ENCODE measurements at regions not wholly inside any gene's neighbourhood (a gene's known extent, or its start where the extent isn't known, plus 50 kb on each side); places are given as distances from the start of the nearest gene placed in this dataset.

DNA sequence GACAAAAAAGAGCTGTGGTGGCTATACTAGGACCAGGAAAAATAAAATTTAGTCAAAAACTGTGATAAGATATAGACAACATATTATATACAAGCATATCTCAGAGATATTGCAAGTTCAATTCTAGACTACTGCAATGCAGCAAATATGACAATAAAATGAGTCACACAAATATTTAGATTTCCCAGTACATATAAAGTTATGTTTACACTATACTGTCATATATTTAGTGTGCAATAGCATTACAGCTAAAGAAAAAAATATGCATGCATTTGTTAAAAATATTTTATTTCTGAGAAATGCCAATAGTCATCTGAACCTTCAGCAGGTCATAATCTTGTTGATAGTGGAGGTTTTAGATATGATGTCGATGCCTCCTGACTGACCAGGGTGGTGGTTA, 72.1 kb downstream of the AKR1C4 start:
- TF ChIP-seq, protein P1, sequence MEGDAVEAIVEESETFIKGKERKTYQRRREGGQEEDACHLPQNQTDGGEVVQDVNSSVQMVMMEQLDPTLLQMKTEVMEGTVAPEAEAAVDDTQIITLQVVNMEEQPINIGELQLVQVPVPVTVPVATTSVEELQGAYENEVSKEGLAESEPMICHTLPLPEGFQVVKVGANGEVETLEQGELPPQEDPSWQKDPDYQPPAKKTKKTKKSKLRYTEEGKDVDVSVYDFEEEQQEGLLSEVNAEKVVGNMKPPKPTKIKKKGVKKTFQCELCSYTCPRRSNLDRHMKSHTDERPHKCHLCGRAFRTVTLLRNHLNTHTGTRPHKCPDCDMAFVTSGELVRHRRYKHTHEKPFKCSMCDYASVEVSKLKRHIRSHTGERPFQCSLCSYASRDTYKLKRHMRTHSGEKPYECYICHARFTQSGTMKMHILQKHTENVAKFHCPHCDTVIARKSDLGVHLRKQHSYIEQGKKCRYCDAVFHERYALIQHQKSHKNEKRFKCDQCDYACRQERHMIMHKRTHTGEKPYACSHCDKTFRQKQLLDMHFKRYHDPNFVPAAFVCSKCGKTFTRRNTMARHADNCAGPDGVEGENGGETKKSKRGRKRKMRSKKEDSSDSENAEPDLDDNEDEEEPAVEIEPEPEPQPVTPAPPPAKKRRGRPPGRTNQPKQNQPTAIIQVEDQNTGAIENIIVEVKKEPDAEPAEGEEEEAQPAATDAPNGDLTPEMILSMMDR (IDR thresholded peaks at IDR 0.05): no peak
- TF ChIP-seq POLR2A (IDR thresholded peaks at IDR 0.05) (no peak), POLR2AphosphoS5 (IDR thresholded peaks at IDR 0.05) (no peak), EP300 (IDR thresholded peaks at IDR 0.05) (no peak)

Data from upper lobe of left lung (tissue), 4 donors.